CD4-positive, alpha-beta T cell treated with Interferon alpha-2 for 1 hour (primary cell): ENCODE measurements at regions not wholly inside any gene's neighbourhood (a gene's known extent, or its start where the extent isn't known, plus 50 kb on each side); places are given as distances from the start of the nearest gene placed in this dataset.

Experiments
- DNase-seq, 2 donors: peaks; one replicate each; pipeline ENCODE4 v3.0.0-alpha.2; 2020 to 2022

- DNase-seq: no peak
These were observed 267.4 kb downstream of the GAS1 start for GRCh38 chr9:86679909-86680308.

GRCh38 chr9:86676396-86676795, 270.9 kb downstream of the GAS1 start:
- no peak for DNase-seq

GRCh38 chr9:86675805-86676204, 271.5 kb downstream of the GAS1 start:
- DNase-seq: no peak

GRCh38 chr9:86674487-86674886, 272.8 kb downstream of the GAS1 start:
- DNase-seq: no peak

- DNase-seq: no peak
These were observed 274.3 kb downstream of the GAS1 start for GRCh38 chr9:86672966-86673365.

- DNase-seq: no peak
These were observed 275.0 kb downstream of the GAS1 start for GRCh38 chr9:86672301-86672700.

GRCh38 chr9:86671018-86671417, 276.3 kb downstream of the GAS1 start:
- no peak for DNase-seq

GRCh38 chr9:86670536-86670935, 276.8 kb downstream of the GAS1 start:
- DNase-seq: no peak

GRCh38 chr9:86670076-86670475, 277.2 kb downstream of the GAS1 start:
- no peak for DNase-seq

- DNase-seq: no peak
These were observed 277.9 kb downstream of the GAS1 start for GRCh38 chr9:86669422-86669821.

GRCh38 chr9:86668488-86668887, 278.8 kb downstream of the GAS1 start:
- no peak for DNase-seq

- no peak for DNase-seq
These were observed 280.0 kb downstream of the GAS1 start for GRCh38 chr9:86667307-86667706.

GRCh38 chr9:86665416-86665815, 281.9 kb downstream of the GAS1 start:
- no peak for DNase-seq

GRCh38 chr9:86664603-86665002, 282.7 kb downstream of the GAS1 start:
- DNase-seq: no peak

GRCh38 chr9:86663905-86664304, 283.4 kb downstream of the GAS1 start:
- no peak for DNase-seq

- no peak for DNase-seq
These were observed 284.3 kb downstream of the GAS1 start for GRCh38 chr9:86662890-86663468.

GRCh38 chr9:86660146-86660943, 287.0 kb downstream of the GAS1 start:
- no peak for DNase-seq

- no peak for DNase-seq
These were observed 287.8 kb downstream of the GAS1 start for GRCh38 chr9:86659413-86660046.

- no peak for DNase-seq
These were observed 292.2 kb downstream of the GAS1 start for GRCh38 chr9:86655147-86655546.

GRCh38 chr9:86653466-86653865, 293.8 kb downstream of the GAS1 start:
- no peak for DNase-seq

GRCh38 chr9:86652736-86653135, 294.6 kb downstream of the GAS1 start:
- DNase-seq: no peak

- no peak for DNase-seq
These were observed 295.7 kb upstream of the TUT7 start for GRCh38 chr9:86649913-86650312.

GRCh38 chr9:86648828-86649170, 294.6 kb upstream of the TUT7 start:
- no peak for DNase-seq

- DNase-seq: no peak
These were observed 294.1 kb upstream of the TUT7 start for GRCh38 chr9:86648156-86648827.
